Common myeloid progenitor, CD34-positive (primary cell): ENCODE measurements at regions not wholly inside any gene's neighbourhood (a gene's known extent, or its start where the extent isn't known, plus 50 kb on each side); places are given as distances from the start of the nearest gene placed in this dataset.

Experiments used
- CTCF ChIA-PET: fragments of 350-600 bp; sonication (Branson Sonifier 250); formaldehyde crosslinking; loops from one replicate; lab custom pipeline; 2021; ENCODE audit warnings: antibody characterized with exemption; lab: Charles Lee
- POLR2A ChIA-PET: fragments of 350-600 bp; sonication (Branson Sonifier 250); formaldehyde crosslinking; loops from one replicate; lab custom pipeline; 2021; ENCODE audit warnings: antibody characterized with exemption; lab: Charles Lee
- DNase-seq, 3 donors: peaks; one replicate each; pipeline versions ENCODE4 v3.0.0 to v3.0.0-alpha.2; 2013
- H3K27ac ChIP-seq, 2 experiments: 1 replicate in 1 of 2; 2 replicates in 1 of 2; pipeline ENCODE4 v1.7.0; 2013; ENCODE audit warnings: inconsistent platforms in 2 of 2, low read length in 2 of 2, mild to moderate bottlenecking in 2 of 2, low read depth in 1 of 2, moderate library complexity in 1 of 2; ENCODE audit not compliant: severe bottlenecking in 2 of 2, insufficient read depth in 1 of 2, poor library complexity in 1 of 2
- H3K27me3 ChIP-seq, 5 experiments: replicated peaks in 2 of 5; 1 replicate in 3 of 5; 2 replicates in 2 of 5; pipeline versions ENCODE4 v1.6.1 to v1.7.0; 2013; ENCODE audit warnings: low read length in 4 of 5, mild to moderate bottlenecking in 2 of 5, moderate library complexity in 2 of 5, inconsistent platforms in 1 of 5; ENCODE audit not compliant: insufficient read depth in 5 of 5, control insufficient read depth in 4 of 5
- H3K36me3 ChIP-seq, 4 experiments: 1 replicate in 2 of 4; 2 replicates in 2 of 4; pipeline versions ENCODE4 v1.6.1 to v1.7.0; 2013; ENCODE audit warnings: low read length in 3 of 4, control low read depth in 1 of 4, mild to moderate bottlenecking in 1 of 4; ENCODE audit not compliant: control insufficient read depth in 4 of 4, insufficient read depth in 4 of 4
- H3K4me1 ChIP-seq, 4 experiments: 1 replicate in 3 of 4; 2 replicates in 1 of 4; pipeline versions ENCODE4 v1.6.1 to v1.7.1; 2013; ENCODE audit warnings: low read length in 3 of 4, mild to moderate bottlenecking in 3 of 4, control low read depth in 1 of 4, inconsistent platforms in 1 of 4, moderate library complexity in 1 of 4; ENCODE audit not compliant: control insufficient read depth in 4 of 4, insufficient read depth in 4 of 4; ENCODE audit errors: control extremely low read depth in 1 of 4
- H3K4me3 ChIP-seq, 7 experiments: 1 replicate in 4 of 7; 2 replicates in 3 of 7; pipeline versions ENCODE4 v1.5.1 to v1.7.0; 2013; ENCODE audit warnings: mild to moderate bottlenecking in 7 of 7, low read length in 6 of 7, moderate library complexity in 6 of 7, inconsistent platforms in 2 of 7, low read depth in 2 of 7, control low read depth in 1 of 7; ENCODE audit not compliant: insufficient read depth in 4 of 7, control insufficient read depth in 1 of 7; ENCODE audit errors: extremely low read depth in 1 of 7
- H3K9me3 ChIP-seq, 5 experiments: 1 replicate in 4 of 5; 2 replicates in 1 of 5; pipeline versions ENCODE4 v1.6.1 to v1.7.1; 2013; ENCODE audit warnings: low read length in 4 of 5, mild to moderate bottlenecking in 2 of 5, inconsistent platforms in 1 of 5, low read depth in 1 of 5, moderate library complexity in 1 of 5; ENCODE audit not compliant: control insufficient read depth in 4 of 5, insufficient read depth in 2 of 5; ENCODE audit errors: control extremely low read depth in 1 of 5
- WGBS: methylation state at CpG from one replicate; pipeline ENCODE4 v1.1.5; 2013; ENCODE audit not compliant: insufficient coverage; 5-methylcytosine and 5-hydroxymethylcytosine counted together

DNA sequence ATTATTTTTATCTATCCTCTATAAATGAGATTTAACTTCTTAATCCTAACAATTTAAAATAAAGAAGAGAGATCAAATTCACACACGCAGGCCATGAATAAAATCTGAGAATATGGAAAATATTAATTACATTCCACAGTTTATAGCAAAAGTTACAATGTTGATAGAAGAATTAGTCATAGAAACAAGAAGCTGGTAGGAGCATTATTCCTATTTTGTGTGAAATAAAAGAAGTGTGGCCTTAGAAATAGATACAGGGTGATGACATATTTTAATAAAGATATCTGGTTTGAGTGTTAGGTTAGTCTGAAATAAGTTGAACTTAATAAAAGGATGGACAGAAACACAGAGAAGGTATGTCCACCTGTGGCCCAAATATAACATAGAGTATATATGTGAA lies 790.4 kb upstream of the NUDT12 start:
- no peak for DNase-seq
- H3K36me3 ChIP-seq: no peaks in the 10 kb centered on the region
- no peaks in the 10 kb centered on the region for H3K4me1 ChIP-seq
- H3K4me3 ChIP-seq: no peak overlapping the region
- POLR2A ChIA-PET: no interaction called here
- CTCF ChIA-PET: no interaction called here
- no peak overlapping the region for H3K27ac ChIP-seq
- no CpG with 5 or more reads among the region's 1 CpG for WGBS
- no peaks in the 10 kb centered on the region for H3K27me3 ChIP-seq
- no peaks in the 10 kb centered on the region for H3K9me3 ChIP-seq

GRCh38 chr5:104347119-104347708 lies 784.6 kb upstream of the NUDT12 start:
- POLR2A ChIA-PET: no interaction called here
- no peaks in the 10 kb centered on the region for H3K9me3 ChIP-seq

GRCh38 chr5:104345222-104346016 lies 782.8 kb upstream of the NUDT12 start:
- DNase-seq: no peak
- Histone ChIP-seq H3K4me3 (no peak overlapping the region), H3K27ac (no peak overlapping the region), H3K9me3 (no peaks in the 10 kb centered on the region), H3K36me3 (no peaks in the 10 kb centered on the region), H3K4me1 (no peaks in the 10 kb centered on the region), H3K27me3 (no peaks in the 10 kb centered on the region)
- ChIA-PET CTCF (no interaction called here), POLR2A (no interaction called here)
- 93% methylated on average over 7 of the region's 7 CpGs for WGBS

More at GRCh38 chr5:104347119-104347708, 784.6 kb upstream of the NUDT12 start:
- CTCF ChIA-PET: no interaction called here
- no CpG with 5 or more reads among the region's 1 CpG for WGBS
- DNase-seq: peak; percentile 7 to 18 (median 14)
- H3K4me3 ChIP-seq: no peak overlapping the region
- H3K27ac ChIP-seq: no peak overlapping the region
- no peaks in the 10 kb centered on the region for H3K27me3 ChIP-seq
- H3K36me3 ChIP-seq: no peaks in the 10 kb centered on the region
- no peaks in the 10 kb centered on the region for H3K4me1 ChIP-seq

- POLR2A ChIA-PET: no interaction called here
- no peaks in the 10 kb centered on the region for H3K27me3 ChIP-seq
- H3K4me1 ChIP-seq: no peaks in the 10 kb centered on the region
- no peak overlapping the region for H3K27ac ChIP-seq
- CTCF ChIA-PET: no interaction called here
- WGBS: 100% methylated on average over 1 of the region's 2 CpGs
- no peaks in the 10 kb centered on the region for H3K36me3 ChIP-seq
- no peaks in the 10 kb centered on the region for H3K9me3 ChIP-seq
- H3K4me3 ChIP-seq: no peak overlapping the region
- DNase-seq: no peak
Observed at GRCh38 chr5:104344809-104345208, 782.2 kb upstream of the NUDT12 start.

DNA sequence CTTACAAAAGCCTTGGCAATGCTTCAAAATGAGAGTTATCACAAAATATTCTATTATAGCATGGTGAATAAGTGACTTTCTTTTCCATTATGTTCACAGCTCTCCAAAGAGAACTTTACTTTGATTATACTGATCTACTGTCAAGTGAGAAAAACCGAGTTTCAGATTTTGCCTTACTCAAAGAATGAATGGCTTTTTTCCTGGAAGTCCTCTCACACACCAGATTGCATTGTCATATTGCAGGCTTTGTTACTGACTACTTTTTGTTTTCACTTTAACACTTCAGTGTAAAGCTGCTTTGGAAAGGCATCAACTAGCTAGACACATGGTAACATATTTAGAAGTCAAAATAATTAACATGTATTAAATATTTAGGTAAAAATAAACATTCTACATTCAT lies 765.2 kb upstream of the NUDT12 start:
- Histone ChIP-seq H3K4me1 (no peaks in the 10 kb centered on the region), H3K4me3 (no peak overlapping the region), H3K27ac (no peak overlapping the region), H3K27me3 (no peaks in the 10 kb centered on the region), H3K36me3 (no peaks in the 10 kb centered on the region), H3K9me3 (no peaks in the 10 kb centered on the region)
- WGBS: 50% methylated on average over 1 of the region's 1 CpG
- CTCF ChIA-PET: no interaction called here
- DNase-seq: no peak
- POLR2A ChIA-PET: no interaction called here

DNA sequence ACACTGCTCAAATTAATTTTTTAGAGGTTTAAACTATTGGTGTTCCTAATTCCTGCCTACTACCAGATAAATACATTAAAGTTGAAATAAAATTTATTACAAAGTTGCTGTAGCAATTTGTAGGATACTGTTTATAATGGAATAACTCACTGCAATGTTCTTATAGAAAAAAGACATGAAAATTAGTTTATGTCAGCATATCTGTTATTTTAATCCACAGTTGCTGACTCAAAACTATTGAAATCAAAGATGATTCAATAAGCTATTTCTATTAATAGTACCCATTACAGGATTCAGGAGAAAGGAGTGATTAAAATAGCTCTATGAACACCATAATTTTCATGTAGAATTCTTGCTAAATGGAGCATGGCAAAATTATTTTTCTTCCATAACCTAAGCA lies 764.4 kb upstream of the NUDT12 start:
- no peak for DNase-seq
- CTCF ChIA-PET: no interaction called here
- no peak overlapping the region for H3K27ac ChIP-seq

GRCh38 chr5:104325356-104325755 lies 762.8 kb upstream of the NUDT12 start:
- no peak for DNase-seq
- Histone ChIP-seq H3K27ac (no peak overlapping the region), H3K4me3 (no peak overlapping the region), H3K4me1 (no peaks in the 10 kb centered on the region), H3K36me3 (no peaks in the 10 kb centered on the region), H3K27me3 (no peaks in the 10 kb centered on the region), H3K9me3 (no peaks in the 10 kb centered on the region)
- POLR2A ChIA-PET: no interaction called here
- CTCF ChIA-PET: no interaction called here
- no CpG with 5 or more reads among the region's 2 CpGs for WGBS

More for the DNA sequence above, 764.4 kb upstream of the NUDT12 start:
- Histone ChIP-seq H3K36me3 (no peaks in the 10 kb centered on the region), H3K27me3 (no peaks in the 10 kb centered on the region), H3K4me1 (no peaks in the 10 kb centered on the region), H3K4me3 (no peak overlapping the region), H3K9me3 (no peaks in the 10 kb centered on the region)
- POLR2A ChIA-PET: interaction anchor here (0.6 kb wide), 1 partner anchor 778 kb away, joined by 3 read pairs; no protein-coding TSS in a partner anchor
